ENCODE measurements at regions not wholly inside any gene's neighbourhood (a gene's known extent, or its start where the extent isn't known, plus 50 kb on each side); places are given as distances from the start of the nearest gene placed in this dataset.
"Not testable (repeated sequence)": the region's sequence is repeated elsewhere in the genome, so short reads cannot be mapped to it uniquely, and the experiment has no call there.

- no peak for TF ChIP-seq CTCF (IDR thresholded peaks at IDR 0.05)
- Histone ChIP-seq H3K4me3 (no peak overlapping the region), H3K27ac (no peak overlapping the region)
- DNase-seq (ENCODE audit: low spot score), result no peak
These were observed 126.6 kb upstream of the SALL4 start for GRCh38 chr20:51928931-51929330.

- H3K27ac ChIP-seq; H3K4me3 ChIP-seq; DNase-seq (ENCODE audit: low spot score): not testable (repeated sequence)
These were observed 125.6 kb upstream of the SALL4 start for GRCh38 chr20:51927970-51928369.

- Histone ChIP-seq H3K27ac (no peak overlapping the region), H3K4me3 (no peak overlapping the region)
- no peak for DNase-seq (ENCODE audit: low spot score)
- no peak for TF ChIP-seq CTCF (IDR thresholded peaks at IDR 0.05)
These were observed 124.5 kb upstream of the SALL4 start for GRCh38 chr20:51926670-51927305.

- no peak overlapping the region for H3K27ac ChIP-seq
- DNase-seq (ENCODE audit: low spot score), result no peak
- H3K4me3 ChIP-seq, result no peak overlapping the region
- TF ChIP-seq CTCF (IDR thresholded peaks at IDR 0.05), result no peak
These were observed 122.2 kb upstream of the SALL4 start for GRCh38 chr20:51924509-51924908.

- H3K27ac ChIP-seq, result no peak overlapping the region
- H3K4me3 ChIP-seq, result no peak overlapping the region
- TF ChIP-seq CTCF (IDR thresholded peaks at IDR 0.05), result no peak
- DNase-seq (ENCODE audit: low spot score), result no peak
These were observed 121.3 kb upstream of the SALL4 start for GRCh38 chr20:51923633-51924032.

GRCh38 chr20:51922812-51923211, 120.5 kb upstream of the SALL4 start:
- H3K4me3 ChIP-seq; DNase-seq (ENCODE audit: low spot score); H3K27ac ChIP-seq: not testable (repeated sequence)

- no peak overlapping the region for H3K27ac ChIP-seq
- H3K4me3 ChIP-seq, result no peak overlapping the region
- no peak for DNase-seq (ENCODE audit: low spot score)
- TF ChIP-seq CTCF (IDR thresholded peaks at IDR 0.05), result no peak
These were observed 116.2 kb upstream of the SALL4 start for GRCh38 chr20:51918561-51918960.

GRCh38 chr20:51917886-51918535, 115.7 kb upstream of the SALL4 start:
- DNase-seq (ENCODE audit: low spot score), result no peak
- TF ChIP-seq CTCF (IDR thresholded peaks at IDR 0.05), result no peak
- Histone ChIP-seq H3K4me3 (no peak overlapping the region), H3K27ac (no peak overlapping the region)
